NB4 (cell line): ENCODE measurements at regions not wholly inside any gene's neighbourhood (a gene's known extent, or its start where the extent isn't known, plus 50 kb on each side); places are given as distances from the start of the nearest gene placed in this dataset.

Experiments
- DNase-seq: peaks from one replicate; pipeline ENCODE4 v3.0.0; 2010; ENCODE audit warnings: low read depth
- H3K4me3 ChIP-seq: one replicate; pipeline ENCODE4 v1.5.1; 2011; ENCODE audit warnings: mild to moderate bottlenecking, low read depth, low read length, moderate library complexity
- CTCF ChIP-seq: IDR thresholded peaks from one replicate; pipeline ENCODE4 v1.5.1; 2012; ENCODE audit warnings: low read depth, low read length
- MAX ChIP-seq: IDR thresholded peaks from 2 replicates; pipeline ENCODE4 v1.6.1; 2011; ENCODE audit warnings: low read depth, low read length
- MYC ChIP-seq: IDR thresholded peaks from 2 replicates; pipeline ENCODE4 v1.6.1; 2011; ENCODE audit warnings: low read depth, low read length
- POLR2A ChIP-seq: IDR thresholded peaks from 2 replicates; pipeline ENCODE4 v1.6.1; 2011; ENCODE audit warnings: mild to moderate bottlenecking; ENCODE audit not compliant: insufficient read length; ENCODE audit errors: extremely low read depth

- no peak for DNase-seq
- TF ChIP-seq MYC = no peak
- no peak for TF ChIP-seq POLR2A
- TF ChIP-seq CTCF = no peak
- TF ChIP-seq MAX = no peak
- no peak overlapping the region for H3K4me3 ChIP-seq
Measured at GRCh38 chr5:89208811-89209210, 325.8 kb upstream of the MEF2C start.

- no peak overlapping the region for H3K4me3 ChIP-seq
- no peak for DNase-seq
- TF ChIP-seq POLR2A (no peak), CTCF (no peak), MYC (no peak), MAX (no peak)
Measured at GRCh38 chr5:89208392-89208791, 325.4 kb upstream of the MEF2C start.

GRCh38 chr5:89204756-89205155 is 321.8 kb upstream of the MEF2C start:
- no peak for DNase-seq
- TF ChIP-seq CTCF (no peak), MAX (no peak), MYC (no peak), POLR2A (no peak)

GRCh38 chr5:89203611-89204010 is 320.6 kb upstream of the MEF2C start:
- no peak for DNase-seq
- H3K4me3 ChIP-seq = no peak overlapping the region
- TF ChIP-seq MAX (no peak), MYC (no peak), POLR2A (no peak), CTCF (no peak)

More at GRCh38 chr5:89204756-89205155, 321.8 kb upstream of the MEF2C start:
- H3K4me3 ChIP-seq = no peak overlapping the region

GRCh38 chr5:89200899-89201298 is 317.9 kb upstream of the MEF2C start:
- H3K4me3 ChIP-seq = no peak overlapping the region
- TF ChIP-seq MYC (no peak), MAX (no peak), POLR2A (no peak)
- no peak for DNase-seq

GRCh38 chr5:89199306-89199705 is 316.3 kb upstream of the MEF2C start:
- DNase-seq = no peak
- TF ChIP-seq MYC (no peak), MAX (no peak), POLR2A (no peak), CTCF (no peak)
- H3K4me3 ChIP-seq = no peak overlapping the region
